HepG2 (cell line): ENCODE measurements at regions not wholly inside any gene's neighbourhood (a gene's known extent, or its start where the extent isn't known, plus 50 kb on each side); places are given as distances from the start of the nearest gene placed in this dataset.

Experiments used
- ATAC-seq: fragments of 200-7000 bp; cut with Tn5 transposase; 3 replicates; pipeline ENCODE4 v1.9.1; 2020; ENCODE audit warnings: mild to moderate bottlenecking, moderate library complexity
- BruUV-seq: library from RNA; stranded (reverse); fragments of 400-500 nt; replicated peaks from 2 replicates; lab custom pipeline; 2021; lab: Mats Ljungman, UMichigan
- CTCF ChIA-PET: fragments of 300-600 bp; formaldehyde crosslinking; extraction: SDS; loops from one replicate; lab custom pipeline; 2021; ENCODE audit warnings: low total read pairs, inconsistent platforms, low intra/inter-chr PET ratio; lab: Yijun Ruan, JAX
- POLR2A ChIA-PET: fragments of 350-600 bp; sonication (Branson Sonifier 250); formaldehyde crosslinking; loops from one replicate; lab custom pipeline; 2020; ENCODE audit warnings: antibody characterized with exemption, inconsistent platforms; lab: Yijun Ruan, JAX
- DNase-seq: peaks from one replicate; pipeline ENCODE4 v3.0.0-alpha.2; 2015; ENCODE audit warnings: low spot score
- FAIRE-seq: peaks from 3 replicates; lab custom pipeline; 2011; peaks lifted over from hg19 to GRCh38; lab: Jason Lieb, UNC
- H2AFZ ChIP-seq: one replicate; pipeline ENCODE4 v1.6.1; 2011; ENCODE audit warnings: low read length, inconsistent platforms
- H3K27ac ChIP-seq: fragments of 300-600 bp; 3 replicates; pipeline ENCODE4 v1.8.0; 2011; ENCODE audit warnings: mixed run types, mild to moderate bottlenecking, mixed read lengths, low read length, inconsistent platforms; ENCODE audit not compliant: insufficient read depth; ENCODE audit errors: extremely low read length
- H3K27me3 ChIP-seq, 2 experiments: fragments of 200-600 bp in 1 of 2; 2 replicates in 1 of 2; 3 replicates in 1 of 2; pipeline versions ENCODE4 v1.6.0 to v1.8.0; 2011; ENCODE audit warnings: low read length in 2 of 2, mild to moderate bottlenecking in 2 of 2, moderate library complexity in 2 of 2, inconsistent platforms in 1 of 2; ENCODE audit not compliant: insufficient read depth in 2 of 2, control insufficient read depth in 1 of 2
- H3K36me3 ChIP-seq, 2 experiments: fragments of 200-600 bp in 1 of 2; replicated peaks in 1 of 2; 2 replicates in 1 of 2; 3 replicates in 1 of 2; pipeline versions ENCODE4 v1.5.1 to v1.8.0; 2011; ENCODE audit warnings: low read length in 2 of 2, inconsistent platforms in 1 of 2; ENCODE audit not compliant: insufficient read depth in 2 of 2, control insufficient read depth in 1 of 2
- H3K4me1 ChIP-seq: 2 replicates; pipeline ENCODE4 v1.5.1; 2012; ENCODE audit warnings: low read length, inconsistent platforms; ENCODE audit not compliant: insufficient read depth
- H3K4me2 ChIP-seq: 2 replicates; pipeline ENCODE4 v1.6.0; 2011; ENCODE audit warnings: low read depth, low read length, inconsistent platforms
- H3K4me3 ChIP-seq, 3 experiments: fragments of 200-600 bp in 1 of 3; sonication (generic), shearing (Covaris generic) in 1 of 3; replicated peaks in 1 of 3; 2 replicates each; pipeline ENCODE4 v1.5.1; 2011 to 2016; ENCODE audit warnings: low read length in 3 of 3, inconsistent platforms in 2 of 3, low read depth in 2 of 3, mild to moderate bottlenecking in 2 of 3, control low read depth in 1 of 3, mixed read lengths in 1 of 3; ENCODE audit not compliant: insufficient read depth in 1 of 3
- H3K79me2 ChIP-seq: one replicate; pipeline ENCODE4 v1.6.1; 2011; ENCODE audit warnings: low read length, inconsistent platforms; ENCODE audit not compliant: insufficient read depth
- H3K9ac ChIP-seq: 2 replicates; pipeline ENCODE4 v1.6.0; 2011; ENCODE audit warnings: mild to moderate bottlenecking, low read depth, low read length, inconsistent platforms; ENCODE audit not compliant: insufficient read depth
- H3K9me3 ChIP-seq: 2 replicates; pipeline ENCODE4 v1.5.1; 2012; ENCODE audit warnings: mild to moderate bottlenecking, low read length
- H4K20me1 ChIP-seq: 2 replicates; pipeline ENCODE4 v1.6.0; 2011; ENCODE audit warnings: inconsistent platforms, mild to moderate bottlenecking, low read length, moderate library complexity; ENCODE audit not compliant: insufficient read depth
- EED ChIP-seq: sonication (generic); formaldehyde crosslinking; IDR thresholded peaks from 2 replicates; pipeline ENCODE4 v1.5.0; 2020; ENCODE audit warnings: mild to moderate bottlenecking, missing genetic modification reagents
- FOXO1 ChIP-seq: sonication (generic); formaldehyde crosslinking; IDR thresholded peaks from 2 replicates; pipeline ENCODE4 v1.4.0; 2020; ENCODE audit warnings: missing genetic modification reagents
- MTA1 ChIP-seq: sonication (generic); formaldehyde crosslinking; IDR thresholded peaks from 2 replicates; pipeline ENCODE4 v1.4.0; 2020; ENCODE audit warnings: missing genetic modification reagents, mild to moderate bottlenecking, borderline replicate concordance
- SMARCC2 ChIP-seq: fragments of 450-650 bp; IDR thresholded peaks from 2 replicates; pipeline ENCODE4 v1.6.1; 2017; ENCODE audit warnings: antibody characterized with exemption, mild to moderate bottlenecking
- SP140L ChIP-seq: sonication (generic); formaldehyde crosslinking; IDR thresholded peaks from 2 replicates; pipeline ENCODE4 v1.4.0; 2020; ENCODE audit warnings: missing genetic modification reagents, borderline replicate concordance
- ZBTB14 ChIP-seq: sonication (generic); formaldehyde crosslinking; IDR thresholded peaks from 2 replicates; pipeline ENCODE4 v1.4.0; 2020; ENCODE audit warnings: missing genetic modification reagents
- ZBTB3 ChIP-seq: sonication (generic); formaldehyde crosslinking; IDR thresholded peaks from 2 replicates; pipeline ENCODE4 v1.4.0; 2020; ENCODE audit warnings: low read depth, mild to moderate bottlenecking, moderate library complexity, missing genetic modification reagents, borderline replicate concordance
- ZFP37 ChIP-seq: sonication (generic); formaldehyde crosslinking; IDR thresholded peaks from 2 replicates; pipeline ENCODE4 v1.4.0; 2020; ENCODE audit warnings: missing genetic modification reagents, borderline replicate concordance
- ZNF362 ChIP-seq: sonication (generic); formaldehyde crosslinking; IDR thresholded peaks from 2 replicates; pipeline ENCODE4 v1.4.0; 2020; ENCODE audit warnings: missing genetic modification reagents, mild to moderate bottlenecking, borderline replicate concordance
- ZSCAN31 ChIP-seq: sonication (generic); formaldehyde crosslinking; IDR thresholded peaks from 2 replicates; pipeline ENCODE4 v1.5.0; 2020; ENCODE audit warnings: low read depth, mild to moderate bottlenecking, missing genetic modification reagents
- WGBS: methylation state at CpG from one replicate; pipeline ENCODE4 v1.1.6; 2017; ENCODE audit warnings: low lambda C conversion rate; 5-methylcytosine and 5-hydroxymethylcytosine counted together
- in situ Hi-C: cut with HindIII; loops from 2 replicates; pipeline ENCODE4 v1.10.0; 2017; ENCODE audit warnings: low pct_unique_long_range_greater_than_20kb; ENCODE audit not compliant: extremely low pct_ligation_motif_present
- intact Hi-C: fragments of 100-400 bp; cut with micrococcal nuclease; formaldehyde crosslinking; loops from one replicate; pipeline ENCODE4 v1.10.0; 2022; ENCODE audit not compliant: unreplicated experiment
- TF ChIP-seq, protein P1 (sequence below): fragments of 450-650 bp; IDR thresholded peaks from 2 replicates; pipeline ENCODE4 v1.6.1; 2016
- TF ChIP-seq, protein P2 (sequence below): sonication (generic); formaldehyde crosslinking; IDR thresholded peaks from 2 replicates; pipeline ENCODE4 v1.5.1; 2020; ENCODE audit warnings: missing genetic modification reagents, mild to moderate bottlenecking, borderline replicate concordance

- TF ChIP-seq MTA1 (no peak), EED (no peak), FOXO1 (no peak), ZSCAN31 (CRISPR knock-in tag) (no peak), SP140L (CRISPR knock-in tag) (no peak), ZBTB3 (CRISPR knock-in tag) (no peak)
- TF ChIP-seq, protein P1, sequence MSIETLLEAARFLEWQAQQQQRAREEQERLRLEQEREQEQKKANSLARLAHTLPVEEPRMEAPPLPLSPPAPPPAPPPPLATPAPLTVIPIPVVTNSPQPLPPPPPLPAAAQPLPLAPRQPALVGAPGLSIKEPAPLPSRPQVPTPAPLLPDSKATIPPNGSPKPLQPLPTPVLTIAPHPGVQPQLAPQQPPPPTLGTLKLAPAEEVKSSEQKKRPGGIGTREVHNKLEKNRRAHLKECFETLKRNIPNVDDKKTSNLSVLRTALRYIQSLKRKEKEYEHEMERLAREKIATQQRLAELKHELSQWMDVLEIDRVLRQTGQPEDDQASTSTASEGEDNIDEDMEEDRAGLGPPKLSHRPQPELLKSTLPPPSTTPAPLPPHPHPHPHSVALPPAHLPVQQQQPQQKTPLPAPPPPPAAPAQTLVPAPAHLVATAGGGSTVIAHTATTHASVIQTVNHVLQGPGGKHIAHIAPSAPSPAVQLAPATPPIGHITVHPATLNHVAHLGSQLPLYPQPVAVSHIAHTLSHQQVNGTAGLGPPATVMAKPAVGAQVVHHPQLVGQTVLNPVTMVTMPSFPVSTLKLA: no peak
- TF ChIP-seq, all 625 proteins: peak for 0
Observed at GRCh38 chr2:33680644-33681363, 81.7 kb upstream of the FAM98A start (continued).

GRCh38 chr2:33678436-33678835, 79.3 kb upstream of the FAM98A start:
- intact Hi-C loops: no loop called here
- no peaks in the 10 kb centered on the region for H3K9me3 ChIP-seq
- no peaks in the 10 kb centered on the region for H3K79me2 ChIP-seq
- H3K4me2 ChIP-seq: no peak overlapping the region
- no peak for FAIRE-seq
- H3K9ac ChIP-seq: no peak overlapping the region
- no peak overlapping the region for H3K4me3 ChIP-seq
- POLR2A ChIA-PET: no interaction called here
- H4K20me1 ChIP-seq: no peaks in the 10 kb centered on the region
- ATAC-seq: no peak
- H3K36me3 ChIP-seq: no peaks in the 10 kb centered on the region
- no peak for DNase-seq
- H3K4me1 ChIP-seq: no peaks in the 10 kb centered on the region
- CTCF ChIA-PET: no interaction called here
- H3K27ac ChIP-seq: no peak overlapping the region
- 0% methylated on average over 1 of the region's 1 CpG for WGBS
- BruUV-seq: no TSS peak
- in situ Hi-C loops: no loop called here
- H3K27me3 ChIP-seq: no peaks in the 10 kb centered on the region
- no peak overlapping the region for H2AFZ ChIP-seq
- TF ChIP-seq ZBTB14 (CRISPR knock-in tag) (no peak), ZFP37 (CRISPR knock-in tag) (no peak), SP140L (CRISPR knock-in tag) (no peak), SMARCC2 (no peak), ZNF362 (CRISPR knock-in tag) (no peak)
- TF ChIP-seq, protein P2, sequence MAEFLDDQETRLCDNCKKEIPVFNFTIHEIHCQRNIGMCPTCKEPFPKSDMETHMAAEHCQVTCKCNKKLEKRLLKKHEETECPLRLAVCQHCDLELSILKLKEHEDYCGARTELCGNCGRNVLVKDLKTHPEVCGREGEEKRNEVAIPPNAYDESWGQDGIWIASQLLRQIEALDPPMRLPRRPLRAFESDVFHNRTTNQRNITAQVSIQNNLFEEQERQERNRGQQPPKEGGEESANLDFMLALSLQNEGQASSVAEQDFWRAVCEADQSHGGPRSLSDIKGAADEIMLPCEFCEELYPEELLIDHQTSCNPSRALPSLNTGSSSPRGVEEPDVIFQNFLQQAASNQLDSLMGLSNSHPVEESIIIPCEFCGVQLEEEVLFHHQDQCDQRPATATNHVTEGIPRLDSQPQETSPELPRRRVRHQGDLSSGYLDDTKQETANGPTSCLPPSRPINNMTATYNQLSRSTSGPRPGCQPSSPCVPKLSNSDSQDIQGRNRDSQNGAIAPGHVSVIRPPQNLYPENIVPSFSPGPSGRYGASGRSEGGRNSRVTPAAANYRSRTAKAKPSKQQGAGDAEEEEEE: no peak
